Upper lobe of left lung (tissue), 4 donors: ENCODE measurements at regions not wholly inside any gene's neighbourhood (a gene's known extent, or its start where the extent isn't known, plus 50 kb on each side); places are given as distances from the start of the nearest gene placed in this dataset.

Experiments used
- POLR2A ChIP-seq, 4 donors: fragments of 450-650 bp; IDR thresholded peaks; one replicate each; pipeline ENCODE4 v1.5.1; 2016 to 2017; ENCODE audit warnings: antibody characterized with exemption in 4 of 4, mild to moderate bottlenecking in 2 of 4
- POLR2AphosphoS5 ChIP-seq, 2 donors: sonication (generic); formaldehyde crosslinking; IDR thresholded peaks; one replicate each; pipeline ENCODE4 v1.5.1; 2017; ENCODE audit warnings: antibody characterized with exemption in 2 of 2

DNA sequence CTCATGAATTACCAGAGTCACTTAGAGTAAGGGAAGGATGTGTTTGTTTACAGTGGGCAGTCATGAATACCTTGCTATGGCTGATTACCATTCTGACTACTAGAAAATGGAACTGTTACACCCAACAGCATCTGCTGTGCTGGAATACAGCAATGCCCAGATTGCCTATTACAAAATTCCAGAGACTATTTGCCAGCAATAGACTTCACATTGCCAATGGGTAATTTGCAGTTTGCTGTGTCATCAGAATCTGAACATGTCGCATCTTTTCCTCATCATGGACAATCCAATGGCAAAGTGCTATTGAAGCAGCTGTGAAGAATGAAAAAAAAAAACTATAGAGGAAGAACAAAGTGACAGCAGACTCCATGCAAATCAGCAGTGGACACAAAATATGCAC is 356.6 kb downstream of the CXXC4 start:
- TF ChIP-seq POLR2AphosphoS5 (IDR thresholded peaks at IDR 0.05) (no peak), POLR2A (IDR thresholded peaks at IDR 0.05) (no peak)
